Tibial artery (tissue), 4 donors: ENCODE measurements at regions not wholly inside any gene's neighbourhood (a gene's known extent, or its start where the extent isn't known, plus 50 kb on each side); places are given as distances from the start of the nearest gene placed in this dataset.

Experiments
- DNase-seq, 2 donors: peaks; one replicate each; pipeline ENCODE4 v3.0.0-alpha.2; 2019
- H3K27ac ChIP-seq, 2 donors: fragments of 200-600 bp; sonication (generic) in 1 of 2; 1 replicate in 1 of 2; 2 replicates in 1 of 2; pipeline ENCODE4 v1.5.1; 2018 to 2019; ENCODE audit warnings: mild to moderate bottlenecking in 1 of 2
- H3K27me3 ChIP-seq, 2 donors: fragments of 200-600 bp; sonication (generic) in 1 of 2; one replicate each; pipeline versions ENCODE4 v1.5.1 to v1.6.0; 2016 to 2019
- H3K36me3 ChIP-seq, 3 donors: fragments of 200-600 bp; sonication (generic) in 2 of 3; one replicate each; pipeline ENCODE4 v1.5.1; 2016 to 2019; ENCODE audit warnings: mild to moderate bottlenecking in 2 of 3
- H3K4me1 ChIP-seq, 4 donors: fragments of 200-600 bp; sonication (generic) in 2 of 4; 1 replicate in 3 of 4; 2 replicates in 1 of 4; pipeline ENCODE4 v1.5.1; 2016 to 2019
- H3K4me3 ChIP-seq, 2 donors: fragments of 200-600 bp; sonication (generic) in 1 of 2; 1 replicate in 1 of 2; 2 replicates in 1 of 2; pipeline ENCODE4 v1.5.1; 2018 to 2019; ENCODE audit warnings: mild to moderate bottlenecking in 2 of 2
- H3K9me3 ChIP-seq, 3 donors: fragments of 200-600 bp; sonication (generic) in 1 of 3; one replicate each; pipeline ENCODE4 v1.5.1; 2016 to 2019
- CTCF ChIP-seq, 2 experiments: fragments of 200-600 bp in 1 of 2; fragments of 450-650 bp in 1 of 2; IDR thresholded peaks; one replicate each; pipeline ENCODE4 v1.5.1; 2017 to 2019; ENCODE audit warnings: antibody characterized with exemption in 2 of 2, mild to moderate bottlenecking in 1 of 2, moderate library complexity in 1 of 2
- intact Hi-C: fragments of 100-400 bp; cut with DNase I; formaldehyde crosslinking; loops from one replicate; pipeline ENCODE4 v1.15.0; 2023; ENCODE audit warnings: low total_unique reads

DNA sequence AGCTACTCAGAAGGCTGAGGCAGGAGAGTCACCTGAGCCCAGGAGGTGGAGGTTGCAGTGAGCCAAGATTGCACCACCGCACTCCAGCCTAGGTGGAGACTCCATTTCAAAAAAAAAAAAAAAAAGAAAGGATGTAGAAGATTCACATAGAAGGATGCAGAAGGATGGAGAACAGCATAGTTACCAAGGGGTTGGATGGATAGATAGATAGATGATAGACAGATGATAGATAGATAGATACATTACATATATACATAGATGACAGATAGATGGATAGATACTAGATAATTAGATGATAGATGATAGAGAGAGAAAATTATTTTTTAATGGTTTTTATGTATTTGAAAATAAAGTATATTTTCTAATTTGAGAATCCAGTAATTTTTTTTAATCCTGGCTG, 160.7 kb upstream of the ARID1B start:
- TF ChIP-seq CTCF (IDR thresholded peaks at IDR 0.05), result no peak
- peaks cover 3 to 10% (median 7%) of the 10 kb centered on the region in 3 donors for H3K9me3 ChIP-seq
- H3K27ac ChIP-seq, result no peak overlapping the region
- H3K36me3 ChIP-seq, result no peaks in the 10 kb centered on the region
- no peak overlapping the region for H3K4me3 ChIP-seq
- no peaks in the 10 kb centered on the region for H3K27me3 ChIP-seq
- intact Hi-C loops, result no loop called here
- no peak for DNase-seq
- H3K4me1 ChIP-seq, result peaks cover 0 to 11% (median 3%) of the 10 kb centered on the region in 4 donors

DNA sequence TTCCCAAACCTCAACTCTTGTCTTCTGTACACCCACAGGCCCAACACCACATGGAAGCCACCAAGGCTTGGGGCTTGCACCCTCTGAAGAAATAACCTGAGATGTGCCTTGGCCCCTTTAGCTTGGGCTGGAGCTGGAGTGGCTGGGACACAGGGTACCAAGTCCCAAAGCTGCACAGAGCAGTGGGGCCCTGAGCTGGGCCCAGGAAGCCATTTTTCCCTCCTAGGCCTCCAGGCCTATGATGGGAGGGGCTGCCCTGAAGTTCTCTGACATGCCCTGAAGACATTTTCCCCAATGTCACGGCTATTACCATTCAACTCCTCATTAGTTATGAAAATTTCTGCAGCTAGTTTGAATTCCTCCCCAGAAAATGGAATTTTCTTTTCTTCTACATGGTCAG, 163.2 kb upstream of the ARID1B start:
- H3K36me3 ChIP-seq, result no peaks in the 10 kb centered on the region
- H3K9me3 ChIP-seq, result peaks cover 3 to 10% (median 10%) of the 10 kb centered on the region in 3 donors
- peaks cover 0 to 11% (median 3%) of the 10 kb centered on the region in 4 donors for H3K4me1 ChIP-seq
- no peak for DNase-seq
- intact Hi-C loops, result no loop called here
- no peak for TF ChIP-seq CTCF (IDR thresholded peaks at IDR 0.05)
- H3K27ac ChIP-seq, result no peak overlapping the region
- no peaks in the 10 kb centered on the region for H3K27me3 ChIP-seq
- no peak overlapping the region for H3K4me3 ChIP-seq

GRCh38 chr6:156612361-156612760, 164.8 kb upstream of the ARID1B start:
- Histone ChIP-seq H3K9me3 (peaks cover 3 to 10% (median 10%) of the 10 kb centered on the region in 3 donors), H3K27me3 (no peaks in the 10 kb centered on the region), H3K4me3 (no peak overlapping the region), H3K36me3 (no peaks in the 10 kb centered on the region), H3K27ac (no peak overlapping the region), H3K4me1 (peaks cover 0 to 4% (median 1%) of the 10 kb centered on the region in 4 donors)
- intact Hi-C loops, result no loop called here
- no peak for DNase-seq
- no peak for TF ChIP-seq CTCF (IDR thresholded peaks at IDR 0.05)

DNA sequence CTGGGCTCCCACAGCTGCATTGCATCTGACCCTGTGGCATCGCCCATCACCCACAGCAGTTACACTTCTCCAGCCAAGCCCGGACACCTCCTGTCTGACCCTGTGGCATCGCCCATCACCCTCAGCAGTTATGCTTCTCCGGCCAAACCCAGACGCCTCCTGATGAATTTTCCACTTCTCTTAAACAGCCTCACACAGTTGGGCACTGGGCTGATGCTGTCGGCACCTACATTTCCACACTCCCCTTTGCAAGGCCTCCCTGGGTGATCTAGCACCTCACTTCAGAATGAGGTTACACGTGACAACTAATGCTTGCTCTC, 175.2 kb upstream of the ARID1B start:
- no peak for DNase-seq

GRCh38 chr6:156601152-156602065, 175.8 kb upstream of the ARID1B start:
- Histone ChIP-seq H3K36me3 (no peaks in the 10 kb centered on the region), H3K4me3 (no peak overlapping the region), H3K27ac (no peak overlapping the region), H3K27me3 (no peaks in the 10 kb centered on the region), H3K4me1 (no peaks in the 10 kb centered on the region), H3K9me3 (peaks cover 0 to 11% (median 0%) of the 10 kb centered on the region in 3 donors)
- no peak for DNase-seq
- intact Hi-C loops, result no loop called here
- TF ChIP-seq CTCF (IDR thresholded peaks at IDR 0.05), result no peak

More for the DNA sequence above, 175.2 kb upstream of the ARID1B start:
- H3K36me3 ChIP-seq, result no peaks in the 10 kb centered on the region
- H3K9me3 ChIP-seq, result peaks cover 0 to 11% (median 0%) of the 10 kb centered on the region in 3 donors
- H3K4me1 ChIP-seq, result no peaks in the 10 kb centered on the region
- no peaks in the 10 kb centered on the region for H3K27me3 ChIP-seq
- no peak overlapping the region for H3K4me3 ChIP-seq
- intact Hi-C loops, result no loop called here
- TF ChIP-seq CTCF (IDR thresholded peaks at IDR 0.05), result no peak
- no peak overlapping the region for H3K27ac ChIP-seq
